ENCODE measurements at regions not wholly inside any gene's neighbourhood (a gene's known extent, or its start where the extent isn't known, plus 50 kb on each side); places are given as distances from the start of the nearest gene placed in this dataset.

- DNase-seq (no peak), ATAC-seq (no peak)
- intact Hi-C loops (cut with micrococcal nuclease): no loop called here
These were observed 54.0 kb upstream of the TACR3 start for GRCh38 chr4:103773691-103774231.
